Smooth muscle cell (in vitro differentiated cells): ENCODE measurements at regions not wholly inside any gene's neighbourhood (a gene's known extent, or its start where the extent isn't known, plus 50 kb on each side); places are given as distances from the start of the nearest gene placed in this dataset.

Experiments
- DNase-seq: peaks from one replicate; lab custom pipeline; 2025; ENCODE audit not compliant: unreplicated experiment; lab: John Stamatoyannopoulos, UW
- H2AFZ ChIP-seq: fragments of 200-600 bp; sonication (generic); 2 replicates; pipeline ENCODE4 v1.6.0; 2016; ENCODE audit warnings: antibody characterized with exemption, low read depth, mild to moderate bottlenecking
- H3F3A ChIP-seq: fragments of 200-600 bp; sonication (generic); 2 replicates; pipeline ENCODE4 v1.6.0; 2017; ENCODE audit warnings: antibody characterized with exemption, low read depth
- H3K27ac ChIP-seq: fragments of 200-600 bp; sonication (generic); 2 replicates; pipeline ENCODE4 v1.5.1; 2016; ENCODE audit warnings: low read depth, mild to moderate bottlenecking
- H3K27me3 ChIP-seq: fragments of 200-600 bp; sonication (generic); 2 replicates; pipeline ENCODE4 v1.6.1; 2016; ENCODE audit warnings: low read depth, mild to moderate bottlenecking
- H3K36me3 ChIP-seq: fragments of 200-600 bp; sonication (generic); 2 replicates; pipeline ENCODE4 v1.5.1; 2016; ENCODE audit warnings: low read depth
- H3K4me1 ChIP-seq: fragments of 200-600 bp; sonication (generic); 2 replicates; pipeline ENCODE4 v1.5.1; 2016; ENCODE audit warnings: low read depth
- H3K4me2 ChIP-seq: fragments of 200-600 bp; sonication (generic); 2 replicates; pipeline ENCODE4 v1.6.0; 2016; ENCODE audit warnings: mild to moderate bottlenecking
- H3K4me3 ChIP-seq: fragments of 200-600 bp; sonication (generic); 2 replicates; pipeline ENCODE4 v1.5.1; 2016; ENCODE audit warnings: mild to moderate bottlenecking
- H3K79me2 ChIP-seq: fragments of 200-600 bp; sonication (generic); 2 replicates; pipeline ENCODE4 v1.6.0; 2016; ENCODE audit warnings: low read depth, mild to moderate bottlenecking
- H3K9ac ChIP-seq: fragments of 200-600 bp; sonication (generic); 2 replicates; pipeline ENCODE4 v1.6.0; 2016; ENCODE audit warnings: low read depth
- H3K9me3 ChIP-seq: fragments of 200-600 bp; sonication (generic); replicated peaks from 2 replicates; pipeline ENCODE4 v1.5.1; 2016; ENCODE audit warnings: low read depth
- H4K20me1 ChIP-seq: fragments of 200-600 bp; sonication (generic); 2 replicates; pipeline ENCODE4 v1.6.0; 2016; ENCODE audit warnings: low read depth
- CTCF ChIP-seq: fragments of 200-600 bp; sonication (generic); IDR thresholded peaks from 2 replicates; pipeline ENCODE4 v1.5.1; 2017; ENCODE audit warnings: borderline replicate concordance, mild to moderate bottlenecking, antibody characterized with exemption; ENCODE audit not compliant: insufficient read depth, poor library complexity, severe bottlenecking
- WGBS: methylation state at CpG from one replicate; pipeline ENCODE4 v1.1.7; 2016; ENCODE audit warnings: low lambda C conversion rate; 5-methylcytosine and 5-hydroxymethylcytosine counted together

GRCh38 chr4:180103794-180104193 lies 2139.4 kb upstream of the TENM3 start:
- no peaks in the 10 kb centered on the region for H4K20me1 ChIP-seq
- no peak for TF ChIP-seq CTCF
- no peak for DNase-seq
- H3K9ac ChIP-seq, result no peak overlapping the region
- no peak overlapping the region for H2AFZ ChIP-seq
- H3K4me2 ChIP-seq, result no peak overlapping the region
- H3F3A ChIP-seq, result no peaks in the 10 kb centered on the region
- no peaks in the 10 kb centered on the region for H3K79me2 ChIP-seq
- H3K4me3 ChIP-seq, result no peak overlapping the region
- no peak overlapping the region for H3K27ac ChIP-seq
- WGBS, result 92% methylated on average over 3 of the region's 3 CpGs
- no peaks in the 10 kb centered on the region for H3K4me1 ChIP-seq
- no peaks in the 10 kb centered on the region for H3K9me3 ChIP-seq
- H3K27me3 ChIP-seq, result no peaks in the 10 kb centered on the region
- no peaks in the 10 kb centered on the region for H3K36me3 ChIP-seq

GRCh38 chr4:180105362-180105761 lies 2137.8 kb upstream of the TENM3 start:
- no peaks in the 10 kb centered on the region for H4K20me1 ChIP-seq
- H3K79me2 ChIP-seq, result no peaks in the 10 kb centered on the region
- no peaks in the 10 kb centered on the region for H3K9me3 ChIP-seq
- H3K27me3 ChIP-seq, result no peaks in the 10 kb centered on the region
- no peak overlapping the region for H3K4me3 ChIP-seq
- no peaks in the 10 kb centered on the region for H3F3A ChIP-seq
- no peak for TF ChIP-seq CTCF
- no peaks in the 10 kb centered on the region for H3K4me1 ChIP-seq
- 90% methylated on average over 3 of the region's 3 CpGs for whole genome bisulfite sequencing
- no peaks in the 10 kb centered on the region for H3K36me3 ChIP-seq
- H2AFZ ChIP-seq, result no peak overlapping the region
- no peak overlapping the region for H3K27ac ChIP-seq
- no peak overlapping the region for H3K4me2 ChIP-seq
- no peak for DNase-seq
- H3K9ac ChIP-seq, result no peak overlapping the region

GRCh38 chr4:180106122-180106521 lies 2137.1 kb upstream of the TENM3 start:
- no peaks in the 10 kb centered on the region for H4K20me1 ChIP-seq
- no peaks in the 10 kb centered on the region for H3K36me3 ChIP-seq
- no peak overlapping the region for H3K4me3 ChIP-seq
- no peak for TF ChIP-seq CTCF
- DNase-seq, result no peak
- no peaks in the 10 kb centered on the region for H3K9me3 ChIP-seq
- H3K4me2 ChIP-seq, result no peak overlapping the region
- H2AFZ ChIP-seq, result no peak overlapping the region
- 86% methylated on average over 2 of the region's 2 CpGs for WGBS
- no peak overlapping the region for H3K27ac ChIP-seq
- no peaks in the 10 kb centered on the region for H3K4me1 ChIP-seq
- no peaks in the 10 kb centered on the region for H3K79me2 ChIP-seq
- H3K9ac ChIP-seq, result no peak overlapping the region
- no peaks in the 10 kb centered on the region for H3K27me3 ChIP-seq
- H3F3A ChIP-seq, result no peaks in the 10 kb centered on the region

GRCh38 chr4:180106997-180107396 lies 2136.2 kb upstream of the TENM3 start:
- Histone ChIP-seq H4K20me1 (no peaks in the 10 kb centered on the region), H3K9me3 (no peaks in the 10 kb centered on the region), H2AFZ (no peak overlapping the region), H3K4me3 (no peak overlapping the region), H3K4me1 (no peaks in the 10 kb centered on the region), H3K9ac (no peak overlapping the region), H3F3A (no peaks in the 10 kb centered on the region), H3K36me3 (no peaks in the 10 kb centered on the region), H3K27me3 (no peaks in the 10 kb centered on the region), H3K79me2 (no peaks in the 10 kb centered on the region), H3K27ac (no peak overlapping the region), H3K4me2 (no peak overlapping the region)
- DNase-seq, result no peak
- WGBS, result 83% methylated on average over 6 of the region's 6 CpGs
- TF ChIP-seq CTCF, result no peak
